GM20000 (cell line): ENCODE measurements at regions not wholly inside any gene's neighbourhood (a gene's known extent, or its start where the extent isn't known, plus 50 kb on each side); places are given as distances from the start of the nearest gene placed in this dataset.
"Not testable (repeated sequence)": the region's sequence is repeated elsewhere in the genome, so short reads cannot be mapped to it uniquely, and the experiment has no call there.

Experiments
- DNase-seq: peaks from one replicate; pipeline ENCODE4 v3.0.0; 2012; ENCODE audit warnings: low spot score
- TF ChIP-seq, protein P1 (sequence below): IDR thresholded peaks from 2 replicates; pipeline ENCODE4 v1.5.1; 2012; ENCODE audit warnings: mild to moderate bottlenecking, control low read depth; ENCODE audit errors: extremely low read depth, missing control alignments

DNA sequence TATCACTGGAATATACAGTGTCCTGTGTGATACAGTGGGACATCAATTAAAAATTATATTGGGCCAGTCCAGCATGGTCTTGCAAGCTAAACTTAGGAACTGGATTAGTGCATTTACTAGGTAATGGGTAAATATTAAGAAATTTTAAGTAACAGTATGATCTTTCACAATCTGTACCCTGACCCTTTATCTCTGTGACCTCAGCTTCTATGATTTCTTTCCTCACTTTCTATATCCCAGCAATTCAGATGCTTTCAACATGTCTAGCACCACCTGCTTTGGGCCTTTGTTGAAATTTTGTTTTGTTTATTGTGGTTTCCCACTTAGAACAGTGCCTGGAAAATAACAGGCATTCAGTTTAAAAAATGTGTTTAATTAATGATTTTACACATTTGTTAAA, 2295.4 kb downstream of the ARAP2 start:
- TF ChIP-seq, protein P1, sequence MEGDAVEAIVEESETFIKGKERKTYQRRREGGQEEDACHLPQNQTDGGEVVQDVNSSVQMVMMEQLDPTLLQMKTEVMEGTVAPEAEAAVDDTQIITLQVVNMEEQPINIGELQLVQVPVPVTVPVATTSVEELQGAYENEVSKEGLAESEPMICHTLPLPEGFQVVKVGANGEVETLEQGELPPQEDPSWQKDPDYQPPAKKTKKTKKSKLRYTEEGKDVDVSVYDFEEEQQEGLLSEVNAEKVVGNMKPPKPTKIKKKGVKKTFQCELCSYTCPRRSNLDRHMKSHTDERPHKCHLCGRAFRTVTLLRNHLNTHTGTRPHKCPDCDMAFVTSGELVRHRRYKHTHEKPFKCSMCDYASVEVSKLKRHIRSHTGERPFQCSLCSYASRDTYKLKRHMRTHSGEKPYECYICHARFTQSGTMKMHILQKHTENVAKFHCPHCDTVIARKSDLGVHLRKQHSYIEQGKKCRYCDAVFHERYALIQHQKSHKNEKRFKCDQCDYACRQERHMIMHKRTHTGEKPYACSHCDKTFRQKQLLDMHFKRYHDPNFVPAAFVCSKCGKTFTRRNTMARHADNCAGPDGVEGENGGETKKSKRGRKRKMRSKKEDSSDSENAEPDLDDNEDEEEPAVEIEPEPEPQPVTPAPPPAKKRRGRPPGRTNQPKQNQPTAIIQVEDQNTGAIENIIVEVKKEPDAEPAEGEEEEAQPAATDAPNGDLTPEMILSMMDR = no peak
- no peak for DNase-seq

DNA sequence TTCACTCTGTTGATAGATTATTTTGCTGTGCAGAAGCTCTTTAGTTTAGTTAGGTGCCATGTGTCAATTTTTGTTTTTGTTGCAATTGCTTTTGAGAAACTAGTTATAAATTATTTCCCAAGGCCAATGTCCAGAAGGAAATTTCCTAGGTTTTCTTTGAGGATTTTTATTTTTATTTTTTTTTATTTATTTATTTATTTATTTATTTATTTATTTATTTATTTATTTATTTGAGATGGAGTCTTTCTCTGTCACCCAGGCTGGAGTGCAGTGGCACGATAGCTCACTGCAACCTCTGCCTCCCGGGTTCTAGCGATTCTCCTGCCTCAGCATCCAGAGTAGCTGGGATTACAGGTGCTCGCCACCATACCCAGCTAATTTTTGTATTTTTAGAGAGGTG, 2290.5 kb downstream of the ARAP2 start:
- DNase-seq = not testable (repeated sequence)

DNA sequence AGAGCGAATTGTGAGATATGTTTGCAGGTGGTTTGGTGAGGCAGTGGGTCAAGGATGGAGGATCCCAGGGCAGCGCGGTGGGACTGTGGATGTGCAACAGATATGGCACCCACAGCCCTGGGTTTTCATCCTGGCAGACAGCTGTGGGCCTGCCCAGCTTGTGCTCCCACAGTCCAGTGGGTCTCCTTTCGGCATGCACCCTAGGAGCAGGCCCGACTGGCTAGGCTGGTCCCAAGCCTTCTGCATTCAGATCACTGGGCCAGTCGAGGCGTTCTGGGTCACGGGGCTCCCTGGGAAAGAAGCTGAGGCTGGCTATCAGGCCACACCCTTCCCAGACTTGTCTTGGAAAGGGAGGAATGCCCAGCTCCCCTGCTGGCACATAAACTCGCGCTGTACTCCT, 2289.6 kb downstream of the ARAP2 start:
- DNase-seq = no peak
- TF ChIP-seq, protein P1 = no peak

DNA sequence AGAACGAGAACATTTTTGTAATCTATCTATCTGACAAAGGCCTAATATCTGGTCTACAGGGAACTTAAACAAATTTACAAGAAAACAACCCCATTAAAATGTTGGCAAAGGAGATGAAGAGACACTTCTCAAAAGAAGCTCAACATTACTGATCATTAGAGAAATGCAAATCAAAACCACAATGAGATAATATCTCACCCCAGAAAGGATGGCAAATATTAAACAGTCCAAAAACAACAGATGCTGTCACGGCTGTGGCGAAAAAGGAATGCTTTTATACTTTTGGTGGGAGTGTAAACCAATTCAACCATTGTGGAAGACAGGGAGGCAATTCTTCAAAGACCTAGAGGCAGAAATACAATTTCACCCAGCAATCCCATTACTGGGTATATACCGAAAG, 2284.8 kb downstream of the ARAP2 start:
- DNase-seq = no peak
- TF ChIP-seq, protein P1 = no peak

DNA sequence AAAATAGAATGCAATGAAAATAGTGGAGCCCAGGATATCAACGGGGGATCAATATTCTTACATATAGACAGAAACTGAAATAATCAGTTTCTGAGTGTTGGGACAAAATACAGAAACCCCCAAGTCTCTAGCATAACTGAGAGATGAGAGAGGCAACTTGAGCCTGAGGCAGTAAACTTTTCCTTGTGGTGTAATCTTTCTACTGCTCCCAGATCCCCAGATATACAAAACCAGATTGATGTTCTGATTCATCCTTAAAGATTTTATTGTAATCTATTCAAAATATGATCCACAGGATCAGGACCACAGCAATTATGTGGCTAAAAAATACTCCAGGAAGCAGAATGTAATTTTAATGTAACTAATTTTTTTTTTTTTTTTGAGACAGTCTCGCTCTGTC, 2282.6 kb downstream of the ARAP2 start:
- DNase-seq = no peak
- TF ChIP-seq, protein P1 = no peak

DNA sequence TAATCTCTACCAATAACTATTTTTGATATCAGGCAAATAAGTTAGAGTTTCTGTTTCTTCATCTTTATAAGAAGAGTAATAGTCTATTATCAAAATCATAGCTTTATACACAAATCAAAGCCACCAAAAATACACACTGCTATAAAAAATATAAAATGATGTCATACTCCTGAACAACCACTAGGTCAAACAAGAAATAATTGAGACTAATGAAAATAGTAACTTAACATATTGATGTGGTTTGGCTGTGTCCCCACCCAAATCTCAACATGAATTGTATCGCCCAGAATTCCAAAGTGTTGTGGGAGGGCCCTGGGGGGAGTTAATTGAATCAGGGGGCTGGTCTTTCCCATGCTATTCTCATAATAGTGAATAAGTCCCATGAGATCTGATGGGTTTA, 2277.5 kb downstream of the ARAP2 start:
- TF ChIP-seq, protein P1 = no peak
- DNase-seq = no peak

DNA sequence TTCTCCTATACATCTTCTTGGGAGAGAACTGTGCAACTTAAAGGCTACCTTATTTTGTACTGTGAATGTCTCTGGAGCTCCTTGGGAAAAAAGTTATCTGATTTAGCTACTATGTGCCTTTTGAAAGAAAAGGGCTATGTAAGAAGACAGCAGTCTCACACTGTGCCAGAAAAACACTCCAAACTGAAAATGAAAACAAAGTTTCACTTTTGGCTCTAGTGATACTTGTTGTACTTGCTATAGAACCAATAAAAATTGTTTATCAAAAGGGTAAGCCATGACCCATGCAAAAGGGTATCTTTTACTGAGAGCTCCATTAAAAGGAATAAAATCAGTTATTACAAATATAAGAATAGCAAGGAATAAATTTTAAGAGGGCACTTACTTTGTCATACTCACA, 2270.0 kb downstream of the ARAP2 start:
- DNase-seq = no peak
- TF ChIP-seq, protein P1 = no peak

DNA sequence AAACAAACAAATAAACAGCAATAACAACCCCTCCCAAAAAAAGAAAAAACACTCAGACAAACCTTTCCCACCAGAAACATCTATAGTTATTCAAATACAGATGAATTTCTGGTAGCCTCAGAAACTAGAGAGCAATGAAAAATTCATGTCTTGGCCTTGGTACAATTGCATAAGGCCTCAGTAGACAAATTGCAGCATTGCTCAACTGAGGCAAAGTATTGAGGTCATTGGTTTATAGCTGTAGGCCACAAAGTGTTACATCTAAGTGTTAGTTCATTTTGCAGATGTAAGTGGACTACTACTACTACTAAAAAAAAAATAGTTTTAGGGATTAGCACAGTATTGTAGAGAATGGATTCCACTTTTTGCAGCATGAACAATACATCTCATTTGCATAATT, 2268.3 kb downstream of the ARAP2 start:
- DNase-seq = no peak
- TF ChIP-seq, protein P1 = no peak

DNA sequence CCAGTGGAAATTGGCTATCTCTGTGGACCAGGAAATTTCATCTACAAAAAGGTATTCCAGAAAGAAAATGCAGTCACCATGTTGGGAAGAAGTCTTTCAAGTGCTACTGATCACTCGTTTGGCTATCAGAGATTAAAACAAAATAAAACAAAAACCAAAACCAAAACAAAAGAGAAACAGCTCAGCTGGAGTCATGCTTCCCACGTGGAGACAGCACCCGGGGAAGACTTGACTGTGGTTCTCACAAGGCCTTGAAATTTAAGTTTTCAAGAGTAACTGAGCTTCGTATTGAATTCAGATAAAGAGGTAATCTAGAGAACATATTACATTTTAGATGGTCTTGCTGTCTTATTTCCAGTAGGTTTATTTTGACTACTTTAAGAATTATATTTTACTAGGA, 2264.5 kb downstream of the ARAP2 start:
- DNase-seq = not testable (repeated sequence)
